ENCODE measurements at regions not wholly inside any gene's neighbourhood (a gene's known extent, or its start where the extent isn't known, plus 50 kb on each side); places are given as distances from the start of the nearest gene placed in this dataset.

DNA sequence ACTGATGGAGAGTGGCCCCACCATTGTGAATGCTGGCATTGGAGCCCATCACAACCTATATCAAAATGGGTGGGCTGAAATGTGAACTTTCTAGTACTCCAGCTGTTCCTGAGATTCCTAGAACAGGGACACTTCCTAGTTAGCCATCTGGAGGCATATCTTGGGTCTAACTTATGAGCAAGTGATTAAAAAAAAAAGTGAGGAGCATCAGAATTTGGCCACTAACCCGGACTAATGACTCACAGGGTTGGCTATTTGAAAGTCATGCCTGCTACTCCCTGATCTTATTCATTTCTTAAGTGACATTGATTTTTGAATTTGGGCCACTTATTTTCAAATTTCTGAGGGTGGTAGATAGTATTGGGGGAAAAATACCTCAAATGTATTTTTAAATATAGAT, 216.6 kb downstream of the HRH4 start:
- TF ChIP-seq, protein P1, sequence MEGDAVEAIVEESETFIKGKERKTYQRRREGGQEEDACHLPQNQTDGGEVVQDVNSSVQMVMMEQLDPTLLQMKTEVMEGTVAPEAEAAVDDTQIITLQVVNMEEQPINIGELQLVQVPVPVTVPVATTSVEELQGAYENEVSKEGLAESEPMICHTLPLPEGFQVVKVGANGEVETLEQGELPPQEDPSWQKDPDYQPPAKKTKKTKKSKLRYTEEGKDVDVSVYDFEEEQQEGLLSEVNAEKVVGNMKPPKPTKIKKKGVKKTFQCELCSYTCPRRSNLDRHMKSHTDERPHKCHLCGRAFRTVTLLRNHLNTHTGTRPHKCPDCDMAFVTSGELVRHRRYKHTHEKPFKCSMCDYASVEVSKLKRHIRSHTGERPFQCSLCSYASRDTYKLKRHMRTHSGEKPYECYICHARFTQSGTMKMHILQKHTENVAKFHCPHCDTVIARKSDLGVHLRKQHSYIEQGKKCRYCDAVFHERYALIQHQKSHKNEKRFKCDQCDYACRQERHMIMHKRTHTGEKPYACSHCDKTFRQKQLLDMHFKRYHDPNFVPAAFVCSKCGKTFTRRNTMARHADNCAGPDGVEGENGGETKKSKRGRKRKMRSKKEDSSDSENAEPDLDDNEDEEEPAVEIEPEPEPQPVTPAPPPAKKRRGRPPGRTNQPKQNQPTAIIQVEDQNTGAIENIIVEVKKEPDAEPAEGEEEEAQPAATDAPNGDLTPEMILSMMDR (conservative IDR thresholded peaks at IDR 0.05; ENCODE audit: low read depth, low read length) = no peak
- TF ChIP-seq POLR2A (IDR thresholded peaks at IDR 0.05; ENCODE audit: low read depth, low read length) (no peak), FOS (IDR thresholded peaks at IDR 0.05; ENCODE audit: low read depth, low read length) (peak; percentile 55), CHD1 (IDR thresholded peaks at IDR 0.05; ENCODE audit: low read depth, low read length) (no peak), RAD21 (IDR thresholded peaks at IDR 0.05; ENCODE audit: low read length) (no peak), CEBPB (IDR thresholded peaks at IDR 0.05; ENCODE audit: low read depth, low read length) (no peak), SMC3 (IDR thresholded peaks at IDR 0.05; ENCODE audit: low read depth, low read length) (no peak), MXI1 (IDR thresholded peaks at IDR 0.05; ENCODE audit: borderline replicate concordance, low read depth, low read length) (no peak), MAFK (IDR thresholded peaks at IDR 0.05; ENCODE audit: low read depth, low read length) (no peak)
- TF ChIP-seq, protein P2, sequence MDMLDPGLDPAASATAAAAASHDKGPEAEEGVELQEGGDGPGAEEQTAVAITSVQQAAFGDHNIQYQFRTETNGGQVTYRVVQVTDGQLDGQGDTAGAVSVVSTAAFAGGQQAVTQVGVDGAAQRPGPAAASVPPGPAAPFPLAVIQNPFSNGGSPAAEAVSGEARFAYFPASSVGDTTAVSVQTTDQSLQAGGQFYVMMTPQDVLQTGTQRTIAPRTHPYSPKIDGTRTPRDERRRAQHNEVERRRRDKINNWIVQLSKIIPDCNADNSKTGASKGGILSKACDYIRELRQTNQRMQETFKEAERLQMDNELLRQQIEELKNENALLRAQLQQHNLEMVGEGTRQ (IDR thresholded peaks at IDR 0.05; ENCODE audit: low read depth, low read length) = no peak
- TF ChIP-seq, protein P3, sequence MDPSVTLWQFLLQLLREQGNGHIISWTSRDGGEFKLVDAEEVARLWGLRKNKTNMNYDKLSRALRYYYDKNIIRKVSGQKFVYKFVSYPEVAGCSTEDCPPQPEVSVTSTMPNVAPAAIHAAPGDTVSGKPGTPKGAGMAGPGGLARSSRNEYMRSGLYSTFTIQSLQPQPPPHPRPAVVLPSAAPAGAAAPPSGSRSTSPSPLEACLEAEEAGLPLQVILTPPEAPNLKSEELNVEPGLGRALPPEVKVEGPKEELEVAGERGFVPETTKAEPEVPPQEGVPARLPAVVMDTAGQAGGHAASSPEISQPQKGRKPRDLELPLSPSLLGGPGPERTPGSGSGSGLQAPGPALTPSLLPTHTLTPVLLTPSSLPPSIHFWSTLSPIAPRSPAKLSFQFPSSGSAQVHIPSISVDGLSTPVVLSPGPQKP (IDR thresholded peaks at IDR 0.05; ENCODE audit: borderline replicate concordance, low read depth, low read length) = no peak
